MCF 10A (cell line): ENCODE measurements at regions not wholly inside any gene's neighbourhood (a gene's known extent, or its start where the extent isn't known, plus 50 kb on each side); places are given as distances from the start of the nearest gene placed in this dataset.

Source experiments
- BruUV-seq: library from RNA; stranded (reverse); fragments of 400-500 nt; replicated peaks from 2 replicates; lab custom pipeline; 2021; lab: Mats Ljungman, UMichigan
- CTCF ChIA-PET: fragments of 300-600 bp; sonication (Branson Sonifier 250); formaldehyde crosslinking; extraction: SDS; loops from one replicate; lab custom pipeline; 2021; ENCODE audit warnings: antibody characterized with exemption, inconsistent platforms; lab: Yijun Ruan, JAX
- POLR2A ChIA-PET: fragments of 300-600, 350-650 bp; sonication (Branson Sonifier 250); formaldehyde crosslinking; extraction: SDS; loops from one replicate; lab custom pipeline; 2020; ENCODE audit warnings: antibody characterized with exemption, inconsistent platforms; lab: Yijun Ruan, JAX
- DNase-seq: peaks from one replicate; pipeline ENCODE4 v3.0.0-alpha.2; 2018; ENCODE audit not compliant: unreplicated experiment
- H3K27ac Mint-ChIP-seq: one replicate; pipeline ENCODE4 v1.8.0; 2022; ENCODE audit warnings: mild to moderate bottlenecking, low read depth, mixed read lengths; ENCODE audit not compliant: unreplicated experiment
- H3K27me3 Mint-ChIP-seq: one replicate; pipeline ENCODE4 v1.8.0; 2022; ENCODE audit warnings: mixed read lengths; ENCODE audit not compliant: insufficient read depth, unreplicated experiment
- H3K36me3 Mint-ChIP-seq: one replicate; pipeline ENCODE4 v1.8.0; 2022; ENCODE audit warnings: mild to moderate bottlenecking, moderate library complexity, mixed read lengths; ENCODE audit not compliant: insufficient read depth, unreplicated experiment
- H3K4me1 Mint-ChIP-seq: one replicate; pipeline ENCODE4 v1.8.0; 2022; ENCODE audit warnings: mixed read lengths; ENCODE audit not compliant: insufficient read depth, unreplicated experiment
- H3K4me3 Mint-ChIP-seq: one replicate; pipeline ENCODE4 v1.8.0; 2022; ENCODE audit warnings: mild to moderate bottlenecking, moderate library complexity, mixed read lengths; ENCODE audit not compliant: unreplicated experiment
- H3K9me3 Mint-ChIP-seq: one replicate; pipeline ENCODE4 v1.8.0; 2022; ENCODE audit warnings: mixed read lengths; ENCODE audit not compliant: unreplicated experiment
- CTCF ChIP-seq: fragments of 200-600 bp; IDR thresholded peaks from one replicate; pipeline ENCODE4 v1.8.0; 2022; ENCODE audit warnings: antibody characterized with exemption, mild to moderate bottlenecking; ENCODE audit not compliant: unreplicated experiment
- intact Hi-C: fragments of 100-400 bp; cut with micrococcal nuclease; formaldehyde crosslinking; loops from 2 replicates; pipeline ENCODE4 v1.14.1; 2022

DNA sequence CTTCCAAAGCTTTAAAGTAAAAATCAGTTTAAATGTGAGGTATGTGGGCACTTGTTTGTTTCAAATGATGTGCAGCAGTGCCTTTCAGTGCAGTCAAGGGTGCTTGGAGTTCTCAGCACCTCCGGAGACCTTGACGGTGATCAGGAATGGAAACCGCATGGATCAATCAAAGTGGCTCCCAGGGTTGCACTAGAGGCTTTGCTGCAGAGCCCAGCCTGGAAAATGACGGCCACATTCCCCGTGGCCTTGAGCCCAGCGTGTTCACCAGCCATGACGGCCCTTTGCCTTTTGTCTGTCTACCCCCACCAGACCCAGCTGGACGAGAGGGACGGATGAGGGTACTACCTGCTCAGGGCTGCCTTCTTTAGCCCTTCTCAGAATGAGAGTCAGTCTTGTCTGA, 320.0 kb downstream of the TEX29 start:
- peaks cover 15% of the 10 kb centered on the region for H3K9me3 Mint-ChIP-seq
- intact Hi-C loops = no loop called here
- H3K27ac Mint-ChIP-seq = no peak overlapping the region
- no peaks in the 10 kb centered on the region for H3K4me1 Mint-ChIP-seq
- no TSS peak for BruUV-seq
- TF ChIP-seq CTCF = no peak
- CTCF ChIA-PET = no interaction called here
- POLR2A ChIA-PET = no interaction called here
- no peaks in the 10 kb centered on the region for H3K36me3 Mint-ChIP-seq
- H3K27me3 Mint-ChIP-seq = no peaks in the 10 kb centered on the region
- no peak for DNase-seq
- no peak overlapping the region for H3K4me3 Mint-ChIP-seq

GRCh38 chr13:111642156-111642767, 321.8 kb downstream of the TEX29 start:
- no peak for TF ChIP-seq CTCF
- Mint-ChIP-seq H3K4me3 (no peak overlapping the region), H3K4me1 (no peaks in the 10 kb centered on the region), H3K27me3 (no peaks in the 10 kb centered on the region), H3K9me3 (peaks cover 14% of the 10 kb centered on the region), H3K36me3 (no peaks in the 10 kb centered on the region), H3K27ac (no peak overlapping the region)
- BruUV-seq = no TSS peak
- POLR2A ChIA-PET = no interaction called here
- intact Hi-C loops = no loop called here
- no peak for DNase-seq
- CTCF ChIA-PET = no interaction called here

- no TSS peak for BruUV-seq
- intact Hi-C loops = no loop called here
- CTCF ChIA-PET = no interaction called here
- no peak for TF ChIP-seq CTCF
- no peak overlapping the region for H3K27ac Mint-ChIP-seq
- no peaks in the 10 kb centered on the region for H3K27me3 Mint-ChIP-seq
- H3K4me3 Mint-ChIP-seq = no peak overlapping the region
- POLR2A ChIA-PET = no interaction called here
- no peaks in the 10 kb centered on the region for H3K4me1 Mint-ChIP-seq
- H3K36me3 Mint-ChIP-seq = no peaks in the 10 kb centered on the region
- peaks cover 14% of the 10 kb centered on the region for H3K9me3 Mint-ChIP-seq
- no peak for DNase-seq
These were observed 324.3 kb downstream of the TEX29 start for GRCh38 chr13:111644750-111645149.

GRCh38 chr13:111645198-111645597, 324.8 kb downstream of the TEX29 start:
- POLR2A ChIA-PET = no interaction called here
- H3K9me3 Mint-ChIP-seq = peaks cover 18% of the 10 kb centered on the region
- intact Hi-C loops = no loop called here
- H3K36me3 Mint-ChIP-seq = no peaks in the 10 kb centered on the region
- no peak overlapping the region for H3K4me3 Mint-ChIP-seq
- DNase-seq = no peak
- TF ChIP-seq CTCF = no peak
- no peaks in the 10 kb centered on the region for H3K27me3 Mint-ChIP-seq
- CTCF ChIA-PET = no interaction called here
- H3K4me1 Mint-ChIP-seq = no peaks in the 10 kb centered on the region
- H3K27ac Mint-ChIP-seq = no peak overlapping the region
- no TSS peak for BruUV-seq
